GM21786 (cell line): ENCODE measurements at regions not wholly inside any gene's neighbourhood (a gene's known extent, or its start where the extent isn't known, plus 50 kb on each side); places are given as distances from the start of the nearest gene placed in this dataset.
"Not testable (repeated sequence)": the region's sequence is repeated elsewhere in the genome, so short reads cannot be mapped to it uniquely, and the experiment has no call there.

Experiments
- ATAC-seq: cut with Tn5 transposase; IDR thresholded peaks from one replicate; pipeline ENCODE4 v1.9.1; 2021; ENCODE audit not compliant: unreplicated experiment

- ATAC-seq, result no peak
These were observed 850.5 kb downstream of the NR2F1-AS1 start for GRCh38 chr5:92730486-92730885.

- no peak for ATAC-seq
These were observed 851.9 kb downstream of the NR2F1-AS1 start for GRCh38 chr5:92729088-92729487.

DNA sequence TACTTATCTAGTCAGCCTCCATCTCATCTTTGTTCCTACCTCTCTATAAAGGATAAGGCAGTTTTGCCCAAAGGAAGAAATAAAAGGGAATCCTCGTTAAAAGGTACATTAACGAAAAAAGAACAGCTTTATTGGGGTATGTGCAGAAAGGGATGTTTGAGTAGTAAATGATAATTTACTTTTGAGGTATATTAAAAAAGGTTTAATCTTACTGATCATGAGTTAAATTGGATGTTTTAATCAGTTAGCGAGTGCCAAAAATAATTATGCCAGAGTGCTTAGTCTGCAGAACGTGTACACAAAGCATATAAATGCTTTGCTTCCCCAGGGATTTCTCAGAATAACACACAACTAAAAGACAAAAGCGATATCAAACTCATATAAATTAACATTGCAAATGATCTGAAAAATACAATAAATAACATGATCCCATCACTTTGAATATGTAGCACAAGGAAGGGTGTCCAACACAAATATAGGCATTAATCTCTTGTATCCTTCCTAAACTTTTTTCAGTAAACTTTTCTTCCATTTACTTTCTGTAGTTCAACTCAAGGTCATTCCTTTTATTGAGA lies 865.0 kb downstream of the NR2F1-AS1 start:
- no peak for ATAC-seq

- ATAC-seq, result no peak
These were observed 867.2 kb downstream of the NR2F1-AS1 start for GRCh38 chr5:92713826-92714225.

GRCh38 chr5:92713335-92713743 lies 867.7 kb downstream of the NR2F1-AS1 start:
- ATAC-seq, result no peak

GRCh38 chr5:92711956-92712355 lies 869.1 kb downstream of the NR2F1-AS1 start:
- no peak for ATAC-seq

GRCh38 chr5:92704590-92704989 lies 876.4 kb downstream of the NR2F1-AS1 start:
- no peak for ATAC-seq

GRCh38 chr5:92703976-92704375 lies 877.0 kb downstream of the NR2F1-AS1 start:
- ATAC-seq, result no peak

DNA sequence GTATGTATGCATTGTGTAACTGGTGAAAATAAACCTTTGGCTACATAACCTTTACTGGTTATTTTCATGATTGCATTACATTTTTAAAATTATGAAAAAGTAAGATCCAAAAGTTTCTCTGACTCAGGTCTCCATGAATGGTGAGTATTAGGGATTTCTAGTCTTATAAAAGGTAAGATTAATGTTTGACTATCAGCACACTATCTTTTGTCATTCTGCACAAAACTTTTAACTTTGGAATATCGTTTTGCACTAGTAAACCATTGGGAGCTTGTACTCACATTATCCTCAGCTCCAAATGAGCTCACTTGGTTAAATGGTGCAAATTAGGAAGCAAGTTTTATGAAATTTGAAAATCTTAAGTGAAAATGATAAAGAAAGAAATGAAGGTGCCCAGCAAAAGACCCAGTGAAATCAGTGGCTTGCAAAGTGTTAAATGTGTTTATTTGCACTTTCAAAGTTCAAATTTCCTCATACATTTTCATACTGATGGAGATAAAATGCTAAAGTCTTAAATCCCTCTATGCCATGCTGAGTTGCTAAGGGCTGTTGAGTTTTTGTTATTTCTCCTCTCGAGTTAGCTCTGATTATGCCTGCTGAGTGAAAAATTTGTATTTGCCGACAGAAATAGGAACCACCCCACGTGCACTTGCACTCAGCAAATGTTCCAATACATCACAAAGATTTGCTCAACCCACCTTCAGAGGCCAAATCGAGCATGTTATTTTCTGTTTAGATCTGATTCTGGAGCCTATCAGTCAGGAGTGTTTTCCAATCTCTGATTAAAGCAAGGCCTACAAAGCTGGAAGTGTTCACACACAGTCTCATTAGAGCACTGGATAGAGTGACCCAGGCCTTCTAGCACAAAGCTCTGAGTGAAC lies 885.7 kb downstream of the NR2F1-AS1 start:
- ATAC-seq, result no peak

- ATAC-seq, result no peak
These were observed 887.0 kb downstream of the NR2F1-AS1 start for GRCh38 chr5:92694067-92694466.

DNA sequence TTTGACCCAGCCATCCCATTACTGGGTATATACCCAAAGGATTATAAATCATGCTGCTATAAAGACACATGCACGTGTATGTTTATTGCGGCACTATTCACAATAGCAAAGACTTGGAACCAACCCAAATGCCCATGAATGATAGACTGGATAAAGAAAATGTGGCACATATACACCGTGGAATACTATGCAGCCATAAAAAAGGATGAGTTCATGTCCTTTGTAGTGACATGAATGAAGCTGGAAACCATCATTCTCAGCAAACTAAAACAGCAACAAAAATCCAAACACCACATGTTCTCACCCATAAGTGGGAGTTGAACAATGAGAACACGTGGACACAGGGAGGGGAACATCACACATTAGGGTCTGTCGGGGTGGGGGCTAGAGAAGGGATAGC lies 889.1 kb downstream of the NR2F1-AS1 start:
- ATAC-seq, result not testable (repeated sequence)

DNA sequence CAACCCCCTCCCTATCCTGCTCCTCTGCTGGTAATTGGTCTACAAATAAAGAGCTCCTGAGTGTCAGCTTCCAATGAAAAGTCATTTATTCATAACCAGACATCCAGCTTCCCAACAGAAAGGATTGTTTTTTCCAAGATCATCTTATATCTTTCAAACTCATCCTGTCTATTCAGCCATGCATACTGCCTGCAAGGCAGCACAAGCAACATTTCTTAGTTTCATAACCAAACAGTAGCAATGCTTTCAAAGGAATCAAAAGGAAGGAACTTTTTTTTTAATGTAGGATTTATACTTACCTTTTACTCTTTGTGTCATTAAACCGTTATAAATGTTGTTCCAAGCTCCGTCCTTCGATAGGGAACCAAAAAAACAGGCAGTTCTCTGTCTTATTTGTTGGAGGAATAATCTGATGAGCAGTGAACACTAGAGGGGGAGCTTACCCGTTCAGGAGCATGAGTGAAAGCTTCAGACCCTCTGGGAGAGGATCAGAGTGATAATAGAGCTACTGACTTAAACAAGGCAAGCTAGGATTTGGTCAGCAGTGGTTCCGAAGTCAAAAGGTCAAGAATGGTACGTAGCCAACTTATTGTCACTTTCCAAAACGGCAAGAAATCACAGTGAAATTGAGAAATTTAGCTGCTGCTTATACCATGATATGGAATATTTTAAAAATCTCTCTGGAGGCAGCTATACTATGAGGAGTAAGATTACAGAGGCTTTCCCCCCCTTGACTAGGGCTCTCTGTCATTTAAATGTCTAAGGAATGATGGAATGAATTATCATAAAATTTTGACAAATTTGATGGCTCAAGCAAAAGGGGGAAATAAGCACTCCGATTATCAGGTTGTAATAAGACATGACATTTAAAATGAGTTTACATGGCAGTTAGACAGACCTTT lies 892.9 kb downstream of the NR2F1-AS1 start:
- ATAC-seq, result no peak

DNA sequence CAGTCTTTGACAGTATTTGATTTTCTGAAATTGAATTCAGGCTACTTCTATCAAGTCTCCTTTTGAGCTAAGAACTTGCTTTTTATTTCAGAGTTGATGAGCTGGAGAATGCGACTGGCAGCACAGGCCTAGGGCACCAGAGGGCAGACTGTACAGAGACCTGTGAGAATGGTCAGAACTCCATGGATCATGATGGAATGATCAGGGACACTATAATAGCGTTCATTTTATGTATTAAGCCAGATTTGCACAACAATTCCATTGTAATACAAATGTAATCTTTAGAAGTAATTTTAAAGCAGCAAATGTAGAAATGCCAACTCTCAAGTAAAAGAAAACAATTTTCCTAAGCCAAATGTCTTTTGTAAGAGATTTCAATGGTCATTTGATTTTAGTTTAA lies 902.4 kb downstream of the NR2F1-AS1 start:
- ATAC-seq, result no peak

- ATAC-seq, result no peak
These were observed 904.5 kb downstream of the NR2F1-AS1 start for GRCh38 chr5:92676215-92677165.

DNA sequence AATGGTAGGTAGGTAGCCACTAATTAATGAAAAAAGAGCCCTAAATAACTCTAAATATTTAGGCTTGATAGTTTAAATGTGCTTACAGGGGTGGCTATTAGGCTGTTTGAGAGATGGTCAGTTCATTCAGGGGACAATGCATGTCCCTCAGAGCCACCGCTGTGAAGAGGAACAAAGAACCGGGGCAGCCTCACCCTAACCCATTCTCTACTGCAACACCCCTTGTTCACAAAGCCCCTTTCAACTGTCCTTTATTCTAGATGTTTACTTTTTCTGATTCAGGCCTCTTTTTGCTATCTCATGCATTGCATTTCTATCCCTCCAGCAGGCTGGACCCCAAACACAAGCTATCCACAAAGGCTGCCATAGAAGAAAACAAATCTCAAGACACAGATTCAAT lies 906.7 kb downstream of the NR2F1-AS1 start:
- no peak for ATAC-seq

GRCh38 chr5:92665506-92665905 lies 915.5 kb downstream of the NR2F1-AS1 start:
- no peak for ATAC-seq

DNA sequence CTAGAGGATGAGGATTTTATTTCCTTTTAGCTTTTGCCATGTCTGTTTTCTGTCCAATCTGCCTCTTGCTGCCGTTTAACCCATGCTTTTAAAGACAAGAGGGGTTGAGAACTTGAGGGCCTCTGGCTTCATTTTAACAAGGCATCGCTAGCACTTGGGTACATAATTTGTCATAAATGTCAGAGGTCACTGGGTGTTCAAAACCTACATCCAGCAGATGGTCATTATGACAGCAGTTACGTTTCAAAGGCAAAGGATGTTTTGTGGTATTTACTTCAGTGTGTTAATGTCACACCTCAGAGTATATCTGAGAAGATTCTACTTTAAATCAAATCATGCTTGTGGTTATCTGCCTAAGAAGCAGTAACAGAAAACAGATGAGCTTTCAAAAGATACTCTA lies 918.3 kb downstream of the NR2F1-AS1 start:
- ATAC-seq, result no peak

GRCh38 chr5:92659246-92659645 lies 921.8 kb downstream of the NR2F1-AS1 start:
- no peak for ATAC-seq

GRCh38 chr5:92654601-92655000 lies 926.4 kb downstream of the NR2F1-AS1 start:
- ATAC-seq, result not testable (repeated sequence)

DNA sequence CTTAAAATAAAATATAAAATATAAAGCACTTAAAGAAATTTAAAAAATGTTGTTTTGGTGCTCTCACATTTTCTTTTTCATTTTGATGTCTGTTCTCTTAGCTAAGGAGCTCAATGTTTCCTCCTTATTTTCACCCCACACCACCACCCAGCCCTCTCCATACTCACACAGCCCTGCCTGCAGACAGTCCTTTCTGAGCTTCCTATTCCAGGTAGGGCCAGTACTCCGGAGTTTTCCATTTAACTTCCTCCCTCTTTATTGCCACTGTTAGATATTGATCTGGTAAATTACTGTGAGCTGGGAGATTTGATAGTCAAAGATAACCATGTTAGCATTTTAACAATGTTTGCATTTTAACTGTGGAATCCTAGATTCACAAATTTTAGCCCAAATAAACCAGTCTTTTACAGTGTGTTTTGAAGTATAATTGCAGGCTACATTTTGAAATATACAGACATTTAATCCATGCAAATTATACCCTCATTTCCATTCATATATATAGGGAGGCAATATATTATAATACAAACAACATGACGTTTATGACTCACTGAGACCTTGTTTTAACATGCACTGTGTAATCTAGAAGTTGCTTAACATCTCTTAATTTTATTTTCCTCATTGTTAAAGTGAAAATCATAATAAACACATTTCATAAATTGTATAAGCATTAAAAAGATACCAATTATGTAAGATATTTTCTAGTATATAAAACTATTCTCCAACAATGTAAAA lies 927.1 kb downstream of the NR2F1-AS1 start:
- no peak for ATAC-seq
